ENCODE measurements at regions not wholly inside any gene's neighbourhood (a gene's known extent, or its start where the extent isn't known, plus 50 kb on each side); places are given as distances from the start of the nearest gene placed in this dataset.

- Histone ChIP-seq H3K79me2 (ENCODE audit: control insufficient read depth, insufficient read depth, low read length) (no peaks in the 10 kb centered on the region), H4K20me1 (ENCODE audit: control insufficient read depth, extremely low read depth, insufficient read depth, low read length) (no peaks in the 10 kb centered on the region)
Measured at GRCh38 chr12:114866331-114866730, 182.4 kb upstream of the TBX3 start.

GRCh38 chr12:114864837-114865551 is 181.0 kb upstream of the TBX3 start:
- H3K27ac ChIP-seq (ENCODE audit: insufficient read depth, low read length) = no peak overlapping the region
- H3K4me3 ChIP-seq (replicated peaks in 1 of 4; ENCODE audit: control extremely low read depth in 1 of 4, insufficient read depth in 1 of 4, low read depth in 3 of 4, low read length in 4 of 4) = no peak overlapping the region
- no peaks in the 10 kb centered on the region for H4K20me1 ChIP-seq (ENCODE audit: control insufficient read depth, extremely low read depth, insufficient read depth, low read length)
- no peak for TF ChIP-seq EZH2 (IDR thresholded peaks at IDR 0.05; ENCODE audit: low read length, missing control alignments)
- TF ChIP-seq CTCF (conservative IDR thresholded peaks at IDR 0.05 in 1 of 2, IDR thresholded peaks at IDR 0.05 in 1 of 2; ENCODE audit: low read depth in 1 of 2, low read length in 2 of 2) = no peak
- H3K79me2 ChIP-seq (ENCODE audit: control insufficient read depth, insufficient read depth, low read length) = no peaks in the 10 kb centered on the region
- no peaks in the 10 kb centered on the region for H3K36me3 ChIP-seq (ENCODE audit: control insufficient read depth, insufficient read depth, low read length)
- peaks cover 4% of the 10 kb centered on the region for H3K4me1 ChIP-seq (ENCODE audit: control insufficient read depth, extremely low read depth, insufficient read depth, low read length)
- H3K27me3 ChIP-seq (ENCODE audit: control insufficient read depth, insufficient read depth, low read length) = no peaks in the 10 kb centered on the region
- DNase-seq (ENCODE audit: low read depth in 2 of 2) = no peak
- H2AFZ ChIP-seq (ENCODE audit: low read length) = peak overlapping the region; percentile 4
- H3K4me2 ChIP-seq (ENCODE audit: extremely low read depth, insufficient read depth, low read length) = peak overlapping the region; percentile 15
- H3K9me3 ChIP-seq (ENCODE audit: control insufficient read depth, insufficient read depth, low read depth, low read length) = no peaks in the 10 kb centered on the region
- H3K9ac ChIP-seq (ENCODE audit: insufficient read depth, low read length) = no peak overlapping the region

More at GRCh38 chr12:114866331-114866730, 182.4 kb upstream of the TBX3 start:
- TF ChIP-seq CTCF (conservative IDR thresholded peaks at IDR 0.05 in 1 of 2, IDR thresholded peaks at IDR 0.05 in 1 of 2; ENCODE audit: low read depth in 1 of 2, low read length in 2 of 2) = no peak
- TF ChIP-seq EZH2 (IDR thresholded peaks at IDR 0.05; ENCODE audit: low read length, missing control alignments) = no peak
- Histone ChIP-seq H3K9me3 (ENCODE audit: control insufficient read depth, insufficient read depth, low read depth, low read length) (no peaks in the 10 kb centered on the region), H3K9ac (ENCODE audit: insufficient read depth, low read length) (no peak overlapping the region), H3K27ac (ENCODE audit: insufficient read depth, low read length) (no peak overlapping the region), H3K4me2 (ENCODE audit: extremely low read depth, insufficient read depth, low read length) (no peak overlapping the region), H3K4me1 (ENCODE audit: control insufficient read depth, extremely low read depth, insufficient read depth, low read length) (peaks cover 4% of the 10 kb centered on the region), H3K27me3 (ENCODE audit: control insufficient read depth, insufficient read depth, low read length) (no peaks in the 10 kb centered on the region), H3K36me3 (ENCODE audit: control insufficient read depth, insufficient read depth, low read length) (no peaks in the 10 kb centered on the region), H3K4me3 (replicated peaks in 1 of 4; ENCODE audit: control extremely low read depth in 1 of 4, insufficient read depth in 1 of 4, low read depth in 3 of 4, low read length in 4 of 4) (no peak overlapping the region), H2AFZ (ENCODE audit: low read length) (no peak overlapping the region)
- DNase-seq (ENCODE audit: low read depth in 2 of 2) = no peak

- Histone ChIP-seq H4K20me1 (ENCODE audit: control insufficient read depth, extremely low read depth, insufficient read depth, low read length) (no peaks in the 10 kb centered on the region), H3K79me2 (ENCODE audit: control insufficient read depth, insufficient read depth, low read length) (no peaks in the 10 kb centered on the region), H3K4me1 (ENCODE audit: control insufficient read depth, extremely low read depth, insufficient read depth, low read length) (no peaks in the 10 kb centered on the region), H3K4me2 (ENCODE audit: extremely low read depth, insufficient read depth, low read length) (no peak overlapping the region), H3K36me3 (ENCODE audit: control insufficient read depth, insufficient read depth, low read length) (no peaks in the 10 kb centered on the region), H2AFZ (ENCODE audit: low read length) (no peak overlapping the region), H3K27ac (ENCODE audit: insufficient read depth, low read length) (no peak overlapping the region), H3K9me3 (ENCODE audit: control insufficient read depth, insufficient read depth, low read depth, low read length) (no peaks in the 10 kb centered on the region), H3K4me3 (replicated peaks in 1 of 4; ENCODE audit: control extremely low read depth in 1 of 4, insufficient read depth in 1 of 4, low read depth in 3 of 4, low read length in 4 of 4) (no peak overlapping the region), H3K27me3 (ENCODE audit: control insufficient read depth, insufficient read depth, low read length) (no peaks in the 10 kb centered on the region), H3K9ac (ENCODE audit: insufficient read depth, low read length) (no peak overlapping the region)
- no peak for DNase-seq (ENCODE audit: low read depth in 2 of 2)
- TF ChIP-seq CTCF (conservative IDR thresholded peaks at IDR 0.05 in 1 of 2, IDR thresholded peaks at IDR 0.05 in 1 of 2; ENCODE audit: low read depth in 1 of 2, low read length in 2 of 2) (no peak), EZH2 (IDR thresholded peaks at IDR 0.05; ENCODE audit: low read length, missing control alignments) (no peak)
Measured at GRCh38 chr12:114863911-114864310, 179.9 kb upstream of the TBX3 start.

All from fibroblast of lung (primary cell).